GM04504 (cell line): ENCODE measurements at regions not wholly inside any gene's neighbourhood (a gene's known extent, or its start where the extent isn't known, plus 50 kb on each side); places are given as distances from the start of the nearest gene placed in this dataset.

ENCODE experiments used
- DNase-seq: peaks from one replicate; pipeline ENCODE4 v3.0.0-alpha.2; 2012; ENCODE audit warnings: low read depth

- no peak for DNase-seq
These were observed 91.8 kb upstream of the TNC start for GRCh38 chr9:115209601-115210306.

GRCh38 chr9:115210699-115211098 is 92.7 kb upstream of the TNC start:
- no peak for DNase-seq

- DNase-seq: no peak
These were observed 93.6 kb upstream of the TNC start for GRCh38 chr9:115211413-115212124.

- no peak for DNase-seq
These were observed 94.2 kb upstream of the TNC start for GRCh38 chr9:115212125-115212605.

GRCh38 chr9:115212832-115213231 is 94.9 kb upstream of the TNC start:
- DNase-seq: no peak

GRCh38 chr9:115213818-115214334 is 95.9 kb upstream of the TNC start:
- DNase-seq: peak; percentile 86

GRCh38 chr9:115216873-115217272 is 98.9 kb upstream of the TNC start:
- DNase-seq: no peak

GRCh38 chr9:115220319-115221005 is 102.5 kb upstream of the TNC start:
- no peak for DNase-seq

GRCh38 chr9:115223471-115223870 is 105.5 kb upstream of the TNC start:
- no peak for DNase-seq

- no peak for DNase-seq
These were observed 107.6 kb upstream of the TNC start for GRCh38 chr9:115225459-115226116.

GRCh38 chr9:115226152-115226551 is 108.2 kb upstream of the TNC start:
- no peak for DNase-seq

- no peak for DNase-seq
These were observed 111.5 kb upstream of the TNC start for GRCh38 chr9:115229496-115229895.

GRCh38 chr9:115230924-115231515 is 113.1 kb upstream of the TNC start:
- no peak for DNase-seq

- no peak for DNase-seq
These were observed 114.3 kb upstream of the TNC start for GRCh38 chr9:115232181-115232774.

- DNase-seq: peak; percentile 73
These were observed 116.1 kb upstream of the TNC start for GRCh38 chr9:115234094-115234493.

GRCh38 chr9:115235221-115235620 is 117.3 kb upstream of the TNC start:
- DNase-seq: no peak

- DNase-seq: no peak
These were observed 119.5 kb upstream of the TNC start for GRCh38 chr9:115237385-115237998.

- no peak for DNase-seq
These were observed 122.7 kb upstream of the TNC start for GRCh38 chr9:115240676-115241075.

- no peak for DNase-seq
These were observed 123.7 kb upstream of the TNC start for GRCh38 chr9:115241641-115242040.

- no peak for DNase-seq
These were observed 131.5 kb upstream of the TNC start for GRCh38 chr9:115249488-115249887.

GRCh38 chr9:115250621-115251032 is 132.7 kb upstream of the TNC start:
- DNase-seq: peak; percentile 84
